Hematopoietic multipotent progenitor cell treated with erythropoietin and hydrocortisone succinate and interleukin-3 and kit ligand, for 15 days (in vitro differentiated cells): ENCODE measurements at regions not wholly inside any gene's neighbourhood (a gene's known extent, or its start where the extent isn't known, plus 50 kb on each side); places are given as distances from the start of the nearest gene placed in this dataset.

Source experiments
- DNase-seq: peaks from one replicate; pipeline ENCODE4 v3.0.0-alpha.2; 2015; ENCODE audit warnings: low spot score

GRCh38 chr7:109945820-109946518, 1145.0 kb upstream of the LRRN3 start:
- DNase-seq, result no peak

DNA sequence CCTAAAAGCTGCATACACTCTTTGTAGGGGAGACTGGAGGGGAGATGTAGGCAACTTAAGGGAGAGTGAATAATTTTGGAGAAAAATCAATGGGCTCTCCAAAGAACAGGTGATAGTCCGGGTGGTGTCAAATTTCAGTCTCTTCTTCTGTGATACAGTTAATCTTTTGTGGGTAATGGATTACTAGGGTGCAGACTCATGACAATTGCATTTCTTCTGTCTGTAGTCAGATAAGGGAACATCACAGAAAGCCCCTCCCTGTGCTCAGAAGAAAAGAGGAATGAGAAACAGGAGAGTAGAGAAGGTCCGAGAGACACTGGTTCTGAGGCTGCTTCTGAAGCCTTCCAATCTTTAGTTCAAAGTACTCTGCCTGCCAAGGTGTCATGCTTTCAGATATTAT, 1140.7 kb upstream of the LRRN3 start:
- no peak for DNase-seq

GRCh38 chr7:109950821-109951564, 1139.9 kb upstream of the LRRN3 start:
- DNase-seq, result no peak

DNA sequence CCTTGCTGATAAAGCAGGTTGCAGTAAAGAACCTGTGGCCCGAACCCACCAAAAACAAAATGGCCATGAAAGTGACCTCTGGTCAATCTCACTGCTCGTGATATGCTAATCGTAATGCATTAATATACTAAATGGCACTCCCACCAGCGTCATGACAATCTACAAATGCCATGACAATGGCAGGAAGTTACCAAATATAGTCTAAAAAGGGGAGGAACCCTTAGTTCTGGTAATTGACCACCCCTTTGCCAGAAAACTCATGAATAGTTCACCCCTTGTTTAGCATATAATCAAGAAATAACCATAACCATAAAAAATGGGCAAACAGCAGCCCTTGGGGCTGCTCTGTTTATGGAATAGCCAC, 1139.4 kb upstream of the LRRN3 start:
- DNase-seq, result no peak

GRCh38 chr7:109955986-109956385, 1134.9 kb upstream of the LRRN3 start:
- DNase-seq, result no peak

DNA sequence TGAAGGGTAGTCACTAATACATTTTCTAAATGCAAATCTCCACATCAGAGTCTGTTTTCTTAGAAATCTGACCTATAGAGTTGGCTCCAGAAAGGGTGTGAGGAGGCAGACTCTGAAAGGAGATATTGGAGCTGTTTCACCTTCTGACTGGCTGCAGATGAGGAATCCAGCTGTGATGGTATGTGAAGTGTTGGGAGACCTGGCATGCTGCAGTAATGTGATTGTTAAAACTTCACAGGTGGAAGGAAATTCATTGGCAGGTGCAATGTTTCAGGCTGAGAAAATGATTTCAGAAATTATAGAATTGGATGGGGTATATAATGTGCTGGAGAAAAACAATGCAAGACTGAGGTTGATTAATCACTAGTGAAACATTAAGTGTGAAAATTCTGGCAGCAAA, 1134.0 kb upstream of the LRRN3 start:
- no peak for DNase-seq

DNA sequence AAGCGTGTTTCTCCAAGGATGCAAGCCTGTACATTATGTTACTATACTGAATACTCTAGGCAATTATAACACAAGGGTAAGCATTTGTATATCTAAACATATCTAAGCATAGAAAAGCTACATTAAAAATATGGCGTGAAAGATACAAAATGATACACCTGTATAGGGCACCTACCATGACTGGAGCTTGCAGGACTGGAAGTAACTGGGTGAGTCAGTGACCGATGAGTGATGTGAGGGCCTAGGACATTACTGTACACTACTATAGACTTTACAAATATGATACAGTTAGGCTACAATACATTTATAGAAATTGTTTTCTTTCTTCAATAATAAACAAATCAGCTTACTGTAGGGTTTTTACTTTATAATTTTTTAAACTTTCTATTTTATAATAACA, 1127.2 kb upstream of the LRRN3 start:
- DNase-seq, result no peak

DNA sequence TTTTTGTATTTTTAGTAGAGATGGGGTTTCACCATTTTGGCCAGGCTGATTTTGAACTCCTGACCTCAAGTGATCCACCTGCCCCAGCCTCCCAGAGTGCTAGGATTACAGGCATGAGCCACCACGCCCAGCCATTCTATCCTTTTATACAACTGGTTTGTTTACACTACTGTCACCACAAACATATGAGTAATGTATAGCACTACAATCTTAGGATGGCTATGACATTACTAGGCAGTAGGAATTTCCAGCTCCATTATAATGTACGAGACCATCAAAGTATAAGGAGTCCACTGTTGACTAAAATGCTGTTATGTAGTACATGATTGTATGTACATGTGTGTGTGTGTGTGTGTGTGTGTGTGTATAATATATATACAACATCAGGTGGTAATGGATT, 1126.1 kb upstream of the LRRN3 start:
- DNase-seq, result no peak

DNA sequence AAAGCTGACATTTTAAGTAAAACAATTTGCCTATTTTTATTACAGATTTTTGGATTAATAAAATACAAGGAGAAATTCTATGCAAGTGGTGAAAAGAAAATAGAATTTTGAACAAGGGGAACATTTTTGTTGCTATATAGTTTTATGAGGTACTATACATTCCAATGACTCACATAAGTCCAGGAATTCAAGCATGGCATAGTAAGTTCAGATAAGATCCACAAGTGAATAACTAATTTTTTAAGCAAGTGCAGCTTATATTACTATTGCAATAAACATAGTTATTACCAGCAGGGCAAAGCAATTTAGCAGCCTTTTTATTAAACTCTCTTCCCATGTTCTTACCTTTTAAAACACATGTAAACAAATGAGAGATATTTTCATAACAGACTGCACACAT, 1123.5 kb upstream of the LRRN3 start:
- DNase-seq, result no peak

DNA sequence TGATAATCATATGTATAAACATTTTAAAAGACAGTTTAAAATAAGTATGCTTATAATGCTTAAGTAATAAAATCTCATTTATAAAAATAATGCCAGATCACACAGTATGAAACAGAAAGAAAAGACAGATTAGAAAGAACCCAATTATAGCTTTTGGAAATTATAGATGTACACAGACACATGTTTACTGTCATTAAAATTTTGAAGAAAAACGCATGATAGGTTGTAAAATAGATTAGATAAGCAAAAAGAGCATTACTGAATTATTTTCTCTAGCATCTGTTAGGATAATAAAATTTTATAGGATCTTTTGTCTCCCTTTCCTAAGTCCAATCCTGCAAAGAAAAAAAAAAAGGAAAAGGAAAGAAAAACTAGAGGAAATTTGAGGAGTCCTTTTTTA, 1107.3 kb upstream of the LRRN3 start:
- no peak for DNase-seq

DNA sequence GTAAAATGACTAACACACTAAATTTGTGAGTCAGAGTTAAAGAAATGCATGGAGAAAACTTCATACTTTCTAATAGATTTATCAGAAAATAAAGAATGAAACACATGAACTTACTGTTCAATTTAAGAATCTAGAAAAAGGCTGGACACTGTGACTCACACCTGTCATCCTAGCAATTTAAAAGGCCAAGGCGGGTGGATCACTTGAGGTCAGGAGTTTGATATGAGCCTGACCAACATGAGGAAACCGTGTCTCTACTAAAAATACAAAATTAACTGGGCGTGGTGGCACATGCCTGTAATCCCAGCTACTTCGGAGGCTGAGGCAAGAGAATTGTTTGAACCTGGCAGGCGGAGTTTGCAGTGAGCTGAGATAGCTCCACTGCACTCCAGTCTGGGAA, 1106.2 kb upstream of the LRRN3 start:
- no peak for DNase-seq

- DNase-seq, result no peak
Observed at GRCh38 chr7:109986701-109987100, 1104.2 kb upstream of the LRRN3 start.

DNA sequence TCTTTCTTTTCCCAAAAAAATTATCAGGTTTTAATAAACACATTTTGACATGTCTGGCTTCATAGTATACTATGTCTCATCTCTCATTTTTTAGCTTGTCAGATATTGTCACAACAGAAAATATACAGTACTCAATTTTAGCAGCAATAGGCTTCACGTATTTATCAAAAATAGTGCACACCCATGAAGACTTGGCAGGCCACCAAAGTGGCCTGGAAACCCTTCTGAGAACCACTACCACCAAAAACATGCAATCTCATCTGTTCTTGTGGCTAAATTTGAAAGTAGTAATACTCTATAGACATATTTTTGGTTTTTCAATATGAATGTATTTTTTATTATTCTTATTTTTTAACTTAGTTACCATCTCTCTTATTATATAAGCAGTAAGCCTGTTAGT, 1094.5 kb upstream of the LRRN3 start:
- DNase-seq, result no peak

DNA sequence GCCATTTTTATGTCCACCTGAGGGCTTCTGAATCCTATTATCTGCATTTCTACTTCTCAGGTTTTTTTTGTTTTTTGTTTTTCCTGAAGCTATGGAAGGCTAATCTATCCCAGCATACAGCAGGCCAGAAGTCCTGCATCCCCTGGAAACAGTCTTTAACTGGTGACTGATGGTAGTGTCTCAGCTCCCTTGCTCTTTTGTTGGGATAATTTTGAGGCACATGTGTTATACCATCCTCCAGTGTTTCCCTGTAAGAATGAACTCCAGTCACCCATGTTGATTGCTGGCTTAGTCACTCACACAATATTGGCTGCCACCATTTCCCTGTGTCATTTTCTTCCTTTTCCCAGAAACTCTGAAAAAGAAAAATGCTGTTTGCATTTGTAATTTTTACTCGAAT, 1094.0 kb upstream of the LRRN3 start:
- no peak for DNase-seq

GRCh38 chr7:109997837-109998236, 1093.1 kb upstream of the LRRN3 start:
- no peak for DNase-seq

- no peak for DNase-seq
Observed at GRCh38 chr7:110001254-110001938, 1089.5 kb upstream of the LRRN3 start.

GRCh38 chr7:110003827-110004226, 1087.1 kb upstream of the LRRN3 start:
- no peak for DNase-seq

DNA sequence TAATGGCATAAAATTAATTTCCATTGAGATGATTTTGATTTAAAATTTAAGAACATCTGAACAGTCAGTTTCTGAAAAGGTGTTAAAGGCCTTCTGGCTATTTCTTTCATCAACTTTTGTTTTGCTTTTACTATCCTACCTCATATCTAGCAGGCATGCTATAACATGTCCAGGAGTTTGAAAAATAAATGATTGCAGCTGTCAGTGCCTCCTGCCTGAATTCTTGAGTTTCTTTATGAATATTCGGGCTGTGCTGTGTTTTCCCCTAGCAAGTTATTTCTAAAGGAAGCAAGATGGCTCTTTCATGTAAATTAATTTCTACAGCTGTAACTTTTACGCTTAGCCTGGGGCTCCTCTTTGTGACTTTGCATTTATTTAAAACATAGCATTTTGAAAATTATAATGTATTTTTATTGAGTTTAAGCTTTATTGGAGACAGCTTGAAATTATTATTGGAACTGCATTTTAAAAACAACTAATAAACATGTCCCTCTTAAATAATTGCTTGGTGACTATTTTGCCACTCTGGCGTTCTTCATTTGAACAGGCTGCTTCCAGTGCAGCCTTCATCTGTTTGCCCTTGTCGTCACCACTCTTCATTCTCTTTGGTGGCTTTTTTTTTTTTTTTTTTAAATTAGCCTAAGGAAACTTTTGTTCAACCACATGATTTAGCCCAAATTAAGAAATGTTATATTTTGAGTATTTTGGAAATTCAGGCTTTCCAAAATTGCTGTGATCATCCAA, 1083.4 kb upstream of the LRRN3 start:
- no peak for DNase-seq

- no peak for DNase-seq
Observed at GRCh38 chr7:110010359-110010758, 1080.6 kb upstream of the LRRN3 start.

DNA sequence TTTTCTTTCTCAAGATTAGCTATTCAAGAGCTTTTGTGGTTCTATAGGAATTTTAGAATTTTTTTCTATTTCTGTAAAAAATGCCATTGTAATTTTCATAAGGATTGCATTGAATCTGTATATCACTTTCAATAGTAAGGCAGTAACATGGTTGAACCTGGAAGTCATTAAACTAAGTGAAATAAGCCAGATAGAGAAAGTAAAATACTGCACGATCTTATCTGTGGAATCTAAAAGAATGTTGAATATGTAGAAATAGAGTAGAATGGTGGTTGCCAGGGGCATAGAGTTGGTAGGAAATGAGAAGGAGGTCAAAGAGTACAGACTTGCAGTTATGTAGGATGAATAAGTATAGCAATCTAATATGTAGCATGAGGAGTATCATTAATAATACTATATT, 1073.5 kb upstream of the LRRN3 start:
- DNase-seq, result no peak

GRCh38 chr7:110027385-110027784, 1063.5 kb upstream of the LRRN3 start:
- DNase-seq, result no peak

GRCh38 chr7:110043519-110043918, 1047.4 kb upstream of the LRRN3 start:
- no peak for DNase-seq

- DNase-seq, result no peak
Observed at GRCh38 chr7:110050785-110051184, 1040.1 kb upstream of the LRRN3 start.
